GM13977 (cell line): ENCODE measurements at regions not wholly inside any gene's neighbourhood (a gene's known extent, or its start where the extent isn't known, plus 50 kb on each side); places are given as distances from the start of the nearest gene placed in this dataset.
"Not testable (repeated sequence)": the region's sequence is repeated elsewhere in the genome, so short reads cannot be mapped to it uniquely, and the experiment has no call there.

ENCODE experiments used
- DNase-seq: peaks from one replicate; pipeline ENCODE4 v3.0.0; 2012; ENCODE audit warnings: low spot score
- CTCF ChIP-seq: IDR thresholded peaks from 2 replicates; pipeline ENCODE4 v1.5.1; 2012; ENCODE audit warnings: mild to moderate bottlenecking, control low read depth; ENCODE audit not compliant: insufficient read depth; ENCODE audit errors: extremely low read depth, missing control alignments
- in situ Hi-C: fragments of 300-500 bp; cut with MboI; formaldehyde crosslinking; loops from one replicate; pipeline ENCODE4 v1.12.0; 2022; ENCODE audit warnings: low sequenced_read_pairs, low pct_unique_long_range_greater_than_20kb, mixed read lengths, inconsistent platforms; ENCODE audit not compliant: unreplicated experiment

GRCh38 chr12:102653406-102653805 is 173.0 kb upstream of the IGF1 start:
- no peak for DNase-seq
- no peak for TF ChIP-seq CTCF
- in situ Hi-C loops: no loop called here

- in situ Hi-C loops: no loop called here
- no peak for TF ChIP-seq CTCF
- DNase-seq: peak; percentile 9
These were observed 172.4 kb upstream of the IGF1 start for GRCh38 chr12:102652645-102653313.

- no peak for DNase-seq
- no peak for TF ChIP-seq CTCF
- in situ Hi-C loops: no loop called here
These were observed 165.6 kb upstream of the IGF1 start for GRCh38 chr12:102645968-102646367.

GRCh38 chr12:102643879-102644575 is 163.7 kb upstream of the IGF1 start:
- in situ Hi-C loops: no loop called here
- TF ChIP-seq CTCF: no peak
- no peak for DNase-seq

- DNase-seq: no peak
- in situ Hi-C loops: no loop called here
- TF ChIP-seq CTCF: no peak
These were observed 161.8 kb upstream of the IGF1 start for GRCh38 chr12:102642199-102642598.

- DNase-seq, in situ Hi-C loops: not testable (repeated sequence)
These were observed 160.3 kb upstream of the IGF1 start for GRCh38 chr12:102640658-102641057.

GRCh38 chr12:102638777-102639176 is 158.4 kb upstream of the IGF1 start:
- TF ChIP-seq CTCF: no peak
- in situ Hi-C loops: no loop called here
- no peak for DNase-seq
